OCI-LY1 (cell line): ENCODE measurements at regions not wholly inside any gene's neighbourhood (a gene's known extent, or its start where the extent isn't known, plus 50 kb on each side); places are given as distances from the start of the nearest gene placed in this dataset.

ENCODE experiments used
- H2AFZ ChIP-seq: fragments of 200-600 bp; sonication (generic), shearing (Covaris generic); 2 replicates; pipeline ENCODE4 v1.6.0; 2014; ENCODE audit warnings: antibody characterized with exemption, mild to moderate bottlenecking, low read length
- H3F3A ChIP-seq: fragments of 200-600 bp; sonication (generic), shearing (Covaris generic); 2 replicates; pipeline ENCODE4 v1.6.0; 2014; ENCODE audit warnings: mild to moderate bottlenecking, antibody characterized with exemption, low read length, moderate library complexity; ENCODE audit not compliant: insufficient read depth
- H3K27ac ChIP-seq: fragments of 200-600 bp; sonication (generic); 2 replicates; pipeline ENCODE4 v1.5.1; 2014; ENCODE audit warnings: low read length, mixed run types, mild to moderate bottlenecking, low read depth; ENCODE audit not compliant: poor library complexity, severe bottlenecking
- H3K27me3 ChIP-seq: fragments of 200-600 bp; sonication (generic); 2 replicates; pipeline ENCODE4 v1.6.0; 2014; ENCODE audit warnings: antibody characterized with exemption, mild to moderate bottlenecking, low read length, moderate library complexity; ENCODE audit not compliant: insufficient read depth
- H3K36me3 ChIP-seq: fragments of 200-600 bp; sonication (generic); 2 replicates; pipeline ENCODE4 v1.6.1; 2014; ENCODE audit warnings: mild to moderate bottlenecking, antibody characterized with exemption, low read length, moderate library complexity, mixed read lengths; ENCODE audit not compliant: insufficient read depth
- H3K4me1 ChIP-seq: fragments of 200-600 bp; sonication (generic); 2 replicates; pipeline ENCODE4 v1.5.1; 2014; ENCODE audit warnings: mild to moderate bottlenecking, low read length, moderate library complexity; ENCODE audit not compliant: insufficient read depth, severe bottlenecking
- H3K4me2 ChIP-seq: fragments of 200-600 bp; sonication (generic), shearing (Covaris generic); 2 replicates; pipeline ENCODE4 v1.6.1; 2014; ENCODE audit warnings: low read length
- H3K4me3 ChIP-seq: fragments of 200-600 bp; sonication (generic); 2 replicates; pipeline ENCODE4 v1.5.1; 2014; ENCODE audit warnings: low read length, low read depth, mild to moderate bottlenecking, mixed read lengths; ENCODE audit not compliant: poor library complexity, severe bottlenecking
- H3K79me2 ChIP-seq: fragments of 200-600 bp; shearing (Covaris generic); 2 replicates; pipeline ENCODE4 v1.6.1; 2016; ENCODE audit warnings: mixed run types, low read length, mixed read lengths; ENCODE audit not compliant: insufficient read depth
- H3K9ac ChIP-seq: fragments of 200-600 bp; sonication (generic), shearing (Covaris generic); 2 replicates; pipeline ENCODE4 v1.6.1; 2014; ENCODE audit warnings: mild to moderate bottlenecking, low read length, mixed read lengths
- H3K9me2 ChIP-seq: fragments of 200-600 bp; sonication (generic), shearing (Covaris generic); 2 replicates; pipeline ENCODE4 v1.6.1; 2014; ENCODE audit warnings: low read depth, mild to moderate bottlenecking, low read length, mixed read lengths
- H3K9me3 ChIP-seq: fragments of 200-600 bp; shearing (Covaris generic); 2 replicates; pipeline ENCODE4 v1.6.1; 2014; ENCODE audit warnings: low read length, mixed read lengths
- H4K20me1 ChIP-seq: fragments of 200-600 bp; sonication (generic), shearing (Covaris generic); 2 replicates; pipeline ENCODE4 v1.6.0; 2016; ENCODE audit warnings: mild to moderate bottlenecking, low read length; ENCODE audit not compliant: insufficient read depth
- CTCF ChIP-seq: fragments of 200-600 bp; sonication (generic), shearing (Covaris generic); IDR thresholded peaks from 2 replicates; pipeline ENCODE4 v1.5.1; 2017; ENCODE audit warnings: mild to moderate bottlenecking, antibody characterized with exemption, low read length, moderate library complexity, mixed read lengths
- EZH2 ChIP-seq: fragments of 200-600 bp; sonication (generic), shearing (Covaris generic); IDR thresholded peaks from 2 replicates; pipeline ENCODE4 v1.8.0; 2017; ENCODE audit warnings: borderline replicate concordance, mixed run types, mild to moderate bottlenecking, antibody characterized with exemption, low read length, moderate library complexity, mixed read lengths

DNA sequence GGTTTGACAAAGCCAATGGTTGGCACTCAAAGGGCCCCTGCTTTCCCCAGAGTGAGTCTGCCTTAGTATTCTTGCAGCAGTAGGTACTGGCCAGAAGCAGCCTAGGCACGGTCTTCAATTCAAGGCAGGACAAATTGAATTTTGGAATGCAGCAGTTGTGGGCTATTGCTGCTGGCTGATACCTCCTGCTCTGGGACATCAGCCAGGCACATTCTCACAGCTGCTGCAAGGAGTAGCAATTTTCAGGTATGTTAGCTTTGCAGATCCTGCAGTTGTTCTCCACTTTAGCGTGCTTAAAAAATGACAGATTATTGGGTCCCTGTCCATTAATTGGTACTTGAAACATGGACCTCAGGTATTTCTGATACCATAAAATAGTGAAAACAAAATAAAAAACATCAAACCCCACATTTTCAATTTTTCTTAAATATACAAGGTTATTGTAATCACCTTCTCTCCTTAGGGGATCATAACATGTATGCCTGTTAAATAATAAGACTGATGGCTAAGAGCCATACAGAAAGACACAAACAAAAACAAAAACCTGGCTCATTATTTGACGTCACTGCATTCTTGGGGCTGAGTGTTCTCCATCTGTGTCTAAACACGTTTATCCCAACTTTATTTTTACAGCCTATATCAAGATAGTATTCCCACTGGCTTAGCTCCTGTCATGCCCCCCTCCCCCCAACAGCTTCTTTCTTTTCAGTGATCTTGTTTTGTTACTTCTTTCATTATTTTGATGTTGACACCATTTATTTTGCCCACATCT lies 85.1 kb upstream of the CARD18 start:
- Histone ChIP-seq H3K9me3 (no peaks in the 10 kb centered on the region), H2AFZ (no peak overlapping the region), H3K4me3 (no peak overlapping the region), H3F3A (no peaks in the 10 kb centered on the region), H4K20me1 (no peaks in the 10 kb centered on the region), H3K36me3 (no peaks in the 10 kb centered on the region), H3K27ac (no peak overlapping the region), H3K9me2 (no peaks in the 10 kb centered on the region), H3K4me2 (no peak overlapping the region), H3K27me3 (no peaks in the 10 kb centered on the region), H3K4me1 (no peaks in the 10 kb centered on the region), H3K9ac (no peak overlapping the region), H3K79me2 (no peaks in the 10 kb centered on the region)
- TF ChIP-seq CTCF (no peak), EZH2 (no peak)

DNA sequence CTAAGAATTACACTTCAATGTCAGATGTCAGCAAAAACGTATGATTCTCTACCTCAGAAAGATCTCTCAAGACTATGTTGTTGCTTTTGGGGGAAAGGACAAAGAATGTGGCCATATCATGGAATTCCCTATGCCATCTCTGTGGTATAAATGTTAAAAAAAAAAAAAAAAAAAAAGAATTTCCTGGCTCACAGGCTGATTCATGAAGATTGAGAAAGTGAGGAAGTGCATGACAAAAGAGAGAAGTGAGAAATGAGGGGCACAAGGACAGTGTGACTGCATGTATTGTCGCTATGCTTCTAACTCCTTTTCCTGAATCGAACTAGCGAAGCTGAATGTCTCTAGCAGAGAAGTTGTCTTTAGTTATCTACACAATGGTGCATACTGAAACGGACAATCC lies 80.6 kb upstream of the CARD18 start:
- Histone ChIP-seq H3K27me3 (no peaks in the 10 kb centered on the region), H3K27ac (no peak overlapping the region), H3F3A (no peaks in the 10 kb centered on the region), H3K36me3 (no peaks in the 10 kb centered on the region), H3K9me2 (no peaks in the 10 kb centered on the region), H3K4me2 (no peak overlapping the region), H3K4me1 (no peaks in the 10 kb centered on the region), H2AFZ (no peak overlapping the region), H4K20me1 (no peaks in the 10 kb centered on the region), H3K4me3 (no peak overlapping the region), H3K9ac (no peak overlapping the region), H3K79me2 (no peaks in the 10 kb centered on the region), H3K9me3 (no peaks in the 10 kb centered on the region)
- TF ChIP-seq EZH2 = no peak
- no peak for TF ChIP-seq CTCF

DNA sequence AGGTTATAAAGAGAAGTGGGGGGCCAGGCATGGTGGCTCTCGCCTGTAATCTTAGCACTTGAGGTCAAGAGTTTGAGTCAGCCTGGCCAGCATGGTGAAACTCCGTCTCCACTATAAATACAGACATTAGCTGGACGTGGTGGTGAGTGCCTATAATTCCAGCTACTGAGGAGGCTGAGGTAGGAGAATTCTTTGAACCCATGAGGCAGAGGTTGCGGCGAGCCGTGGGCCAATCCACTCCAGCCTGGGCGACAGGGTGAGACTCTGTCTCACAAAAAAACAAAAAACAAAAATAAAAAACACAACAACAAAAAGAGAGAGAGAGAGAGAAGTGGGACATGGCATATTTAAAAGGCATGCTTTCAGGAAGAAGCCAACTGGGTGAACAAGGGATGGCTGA lies 80.1 kb upstream of the CARD18 start:
- Histone ChIP-seq H3K4me3 (no peak overlapping the region), H3K9me3 (no peaks in the 10 kb centered on the region), H3K27ac (no peak overlapping the region), H3K79me2 (no peaks in the 10 kb centered on the region), H3F3A (no peaks in the 10 kb centered on the region), H3K9me2 (no peaks in the 10 kb centered on the region), H4K20me1 (no peaks in the 10 kb centered on the region), H3K4me2 (no peak overlapping the region), H3K4me1 (no peaks in the 10 kb centered on the region), H2AFZ (no peak overlapping the region), H3K27me3 (no peaks in the 10 kb centered on the region), H3K36me3 (no peaks in the 10 kb centered on the region), H3K9ac (no peak overlapping the region)
- TF ChIP-seq EZH2 (no peak), CTCF (no peak)
